Loucy (cell line): ENCODE measurements at regions not wholly inside any gene's neighbourhood (a gene's known extent, or its start where the extent isn't known, plus 50 kb on each side); places are given as distances from the start of the nearest gene placed in this dataset.
"Not testable (repeated sequence)": the region's sequence is repeated elsewhere in the genome, so short reads cannot be mapped to it uniquely, and the experiment has no call there.

Source experiments
- H2AFZ ChIP-seq: fragments of 200-600 bp; sonication (generic); 2 replicates; pipeline ENCODE4 v1.6.0; 2016; ENCODE audit warnings: antibody characterized with exemption, mild to moderate bottlenecking, low read length, moderate library complexity
- H3F3A ChIP-seq: fragments of 200-600 bp; 2 replicates; pipeline ENCODE4 v1.6.0; 2016; ENCODE audit warnings: antibody characterized with exemption, low read depth, mild to moderate bottlenecking
- H3K27me3 ChIP-seq: fragments of 200-600 bp; sonication (generic); 2 replicates; pipeline ENCODE4 v1.6.1; 2014; ENCODE audit warnings: low read length, mild to moderate bottlenecking; ENCODE audit not compliant: insufficient read depth, poor library complexity, severe bottlenecking
- H3K36me3 ChIP-seq: fragments of 200-600 bp; sonication (generic); 2 replicates; pipeline ENCODE4 v1.6.1; 2016; ENCODE audit warnings: low read length; ENCODE audit not compliant: insufficient read depth
- H3K4me1 ChIP-seq: fragments of 200-600 bp; sonication (generic); 2 replicates; pipeline ENCODE4 v1.5.1; 2014; ENCODE audit warnings: low read length, mild to moderate bottlenecking; ENCODE audit not compliant: insufficient read depth, poor library complexity, severe bottlenecking
- H3K4me2 ChIP-seq: fragments of 200-600 bp; sonication (generic); 2 replicates; pipeline ENCODE4 v1.6.0; 2014; ENCODE audit warnings: antibody characterized with exemption, low read length, low read depth, mild to moderate bottlenecking; ENCODE audit not compliant: poor library complexity, severe bottlenecking
- H3K4me3 ChIP-seq: fragments of 200-600 bp; sonication (generic); 2 replicates; pipeline ENCODE4 v1.5.1; 2014; ENCODE audit warnings: low read length, mild to moderate bottlenecking, mixed read lengths; ENCODE audit not compliant: poor library complexity, severe bottlenecking
- H3K79me2 ChIP-seq: fragments of 200-600 bp; sonication (generic); 2 replicates; pipeline ENCODE4 v1.6.1; 2014; ENCODE audit warnings: low read length; ENCODE audit not compliant: insufficient read depth
- H3K9ac ChIP-seq: fragments of 200-600 bp; sonication (generic); 2 replicates; pipeline ENCODE4 v1.6.0; 2014; ENCODE audit warnings: mild to moderate bottlenecking, low read depth, low read length, moderate library complexity; ENCODE audit not compliant: poor library complexity, severe bottlenecking
- H3K9me2 ChIP-seq: fragments of 200-600 bp; sonication (generic); replicated peaks from 2 replicates; pipeline ENCODE4 v1.6.1; 2016; ENCODE audit warnings: low read depth, low read length, mixed read lengths
- H3K9me3 ChIP-seq: fragments of 200-600 bp; sonication (generic); 2 replicates; pipeline ENCODE4 v1.6.1; 2014; ENCODE audit warnings: mild to moderate bottlenecking, antibody characterized with exemption, low read length, low read depth; ENCODE audit not compliant: insufficient read depth
- H4K20me1 ChIP-seq: fragments of 200-600 bp; sonication (generic); 2 replicates; pipeline ENCODE4 v1.6.0; 2014; ENCODE audit warnings: antibody characterized with exemption, low read length, mild to moderate bottlenecking; ENCODE audit not compliant: insufficient read depth, poor library complexity, severe bottlenecking
- EZH2phosphoT487 ChIP-seq: fragments of 200-600 bp; IDR thresholded peaks from 2 replicates; pipeline ENCODE4 v1.6.1; 2018; ENCODE audit warnings: antibody characterized with exemption, mild to moderate bottlenecking, moderate library complexity, borderline replicate concordance
- TF ChIP-seq, protein P1 (sequence below): fragments of 200-600 bp; sonication (generic); conservative IDR thresholded peaks from 2 replicates; pipeline ENCODE4 v1.5.1; 2014; ENCODE audit warnings: mild to moderate bottlenecking, antibody characterized with exemption, low read length

DNA sequence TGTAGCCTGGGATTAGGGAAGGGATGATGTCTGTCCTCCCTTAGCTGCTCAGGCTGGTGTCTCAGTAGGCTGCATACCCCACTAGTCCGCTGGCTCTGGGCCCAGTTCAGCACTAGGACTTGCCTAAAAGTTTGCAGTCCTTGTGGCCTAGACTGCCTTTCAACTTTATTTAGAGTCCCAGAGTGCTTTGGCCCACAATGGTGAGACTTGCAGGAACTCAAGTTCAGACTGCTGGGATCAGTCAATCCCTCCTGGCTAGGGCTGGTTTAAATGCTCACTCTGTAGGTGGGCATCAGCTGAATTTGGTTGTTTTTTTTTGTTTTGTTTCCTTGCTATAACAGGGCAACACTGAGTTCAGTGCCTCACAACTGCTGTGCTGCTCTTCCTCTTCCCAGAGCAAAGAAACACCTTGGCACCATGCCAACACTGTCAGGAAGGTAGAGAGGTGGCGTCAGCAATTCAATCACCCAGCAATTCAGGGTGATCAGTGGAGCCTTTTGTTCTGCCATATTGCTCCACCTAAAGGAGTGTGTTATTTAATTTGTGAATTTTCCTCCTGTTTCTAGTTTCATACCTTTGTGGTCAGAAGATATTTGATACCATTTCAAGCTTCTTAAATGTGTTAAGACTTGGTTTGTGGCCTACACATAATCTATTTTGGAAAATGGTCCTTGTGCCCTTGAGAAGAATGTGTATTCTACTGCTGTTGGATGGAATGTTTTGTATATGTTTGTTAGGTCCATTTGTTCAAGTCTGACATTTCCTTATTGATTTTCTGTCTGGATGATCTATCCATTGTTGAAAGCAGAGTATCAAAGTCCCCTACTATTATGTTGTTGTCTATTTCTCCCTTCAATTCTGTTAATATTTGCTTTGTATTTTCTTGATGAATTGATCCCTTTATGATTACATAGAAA is 284.0 kb upstream of the PMFBP1 start:
- no peaks in the 10 kb centered on the region for H3K27me3 ChIP-seq
- no peaks in the 10 kb centered on the region for H3K9me2 ChIP-seq
- H3K9me3 ChIP-seq: peaks cover 8% of the 10 kb centered on the region; the same call in 1 of the 2 replicates
- H2AFZ ChIP-seq: no peak overlapping the region
- no peaks in the 10 kb centered on the region for H3K79me2 ChIP-seq
- H3K36me3 ChIP-seq: no peaks in the 10 kb centered on the region
- H3K4me1 ChIP-seq: no peaks in the 10 kb centered on the region
- no peak overlapping the region for H3K9ac ChIP-seq
- TF ChIP-seq, protein P1, sequence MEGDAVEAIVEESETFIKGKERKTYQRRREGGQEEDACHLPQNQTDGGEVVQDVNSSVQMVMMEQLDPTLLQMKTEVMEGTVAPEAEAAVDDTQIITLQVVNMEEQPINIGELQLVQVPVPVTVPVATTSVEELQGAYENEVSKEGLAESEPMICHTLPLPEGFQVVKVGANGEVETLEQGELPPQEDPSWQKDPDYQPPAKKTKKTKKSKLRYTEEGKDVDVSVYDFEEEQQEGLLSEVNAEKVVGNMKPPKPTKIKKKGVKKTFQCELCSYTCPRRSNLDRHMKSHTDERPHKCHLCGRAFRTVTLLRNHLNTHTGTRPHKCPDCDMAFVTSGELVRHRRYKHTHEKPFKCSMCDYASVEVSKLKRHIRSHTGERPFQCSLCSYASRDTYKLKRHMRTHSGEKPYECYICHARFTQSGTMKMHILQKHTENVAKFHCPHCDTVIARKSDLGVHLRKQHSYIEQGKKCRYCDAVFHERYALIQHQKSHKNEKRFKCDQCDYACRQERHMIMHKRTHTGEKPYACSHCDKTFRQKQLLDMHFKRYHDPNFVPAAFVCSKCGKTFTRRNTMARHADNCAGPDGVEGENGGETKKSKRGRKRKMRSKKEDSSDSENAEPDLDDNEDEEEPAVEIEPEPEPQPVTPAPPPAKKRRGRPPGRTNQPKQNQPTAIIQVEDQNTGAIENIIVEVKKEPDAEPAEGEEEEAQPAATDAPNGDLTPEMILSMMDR: no peak
- no peak for TF ChIP-seq EZH2phosphoT487
- no peak overlapping the region for H3K4me3 ChIP-seq
- H3K4me2 ChIP-seq: no peak overlapping the region
- no peaks in the 10 kb centered on the region for H4K20me1 ChIP-seq
- no peaks in the 10 kb centered on the region for H3F3A ChIP-seq

DNA sequence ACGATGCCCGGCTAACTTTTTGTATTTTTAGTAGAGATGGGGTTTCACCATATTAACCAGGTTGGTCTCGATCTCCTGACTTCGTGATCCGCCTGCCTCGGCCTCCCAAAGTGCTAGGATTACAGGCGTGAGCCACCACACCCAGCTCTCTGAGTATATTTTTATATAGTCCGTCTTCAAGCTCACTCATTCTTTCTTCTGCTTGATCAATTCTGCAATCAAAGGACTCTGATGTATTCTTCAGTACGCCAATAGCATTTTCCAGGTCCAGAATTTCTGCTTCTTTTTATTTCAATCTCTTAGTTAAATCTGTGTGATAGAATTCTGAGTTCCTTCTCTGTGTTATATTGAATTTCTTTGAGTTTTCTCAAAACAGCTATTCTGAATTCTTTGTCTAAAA is 281.9 kb upstream of the PMFBP1 start:
- not testable (repeated sequence) for H3K9me3 ChIP-seq, H3K4me1 ChIP-seq, H3K79me2 ChIP-seq

GRCh38 chr16:72444696-72445095 is 272.7 kb upstream of the PMFBP1 start:
- H3K9me2 ChIP-seq: no peaks in the 10 kb centered on the region
- H3K4me3 ChIP-seq: no peak overlapping the region
- H3K9ac ChIP-seq: no peak overlapping the region
- peaks cover 3% of the 10 kb centered on the region; the same call in 1 of the 2 replicates for H3K9me3 ChIP-seq
- H3F3A ChIP-seq: no peaks in the 10 kb centered on the region
- no peaks in the 10 kb centered on the region for H3K27me3 ChIP-seq
- no peaks in the 10 kb centered on the region for H3K4me1 ChIP-seq
- H3K79me2 ChIP-seq: no peaks in the 10 kb centered on the region
- no peaks in the 10 kb centered on the region for H3K36me3 ChIP-seq
- H3K4me2 ChIP-seq: no peak overlapping the region
- no peak overlapping the region for H2AFZ ChIP-seq
- TF ChIP-seq EZH2phosphoT487: no peak
- TF ChIP-seq, protein P1: no peak
- H4K20me1 ChIP-seq: no peaks in the 10 kb centered on the region

More for the DNA sequence above, 281.9 kb upstream of the PMFBP1 start:
- H3K4me2 ChIP-seq, H3F3A ChIP-seq, H3K9ac ChIP-seq, H4K20me1 ChIP-seq, H3K9me2 ChIP-seq, H3K27me3 ChIP-seq, H3K4me3 ChIP-seq, H2AFZ ChIP-seq, H3K36me3 ChIP-seq: not testable (repeated sequence)

GRCh38 chr16:72443809-72444208 is 271.9 kb upstream of the PMFBP1 start:
- H3K4me3 ChIP-seq: no peak overlapping the region
- TF ChIP-seq, protein P1: no peak
- TF ChIP-seq EZH2phosphoT487: no peak
- H3K9me3 ChIP-seq: peaks cover 3% of the 10 kb centered on the region; the same call in 1 of the 2 replicates
- H4K20me1 ChIP-seq: no peaks in the 10 kb centered on the region
- H3K4me1 ChIP-seq: no peaks in the 10 kb centered on the region
- H3K9me2 ChIP-seq: no peaks in the 10 kb centered on the region
- no peak overlapping the region for H3K9ac ChIP-seq
- no peaks in the 10 kb centered on the region for H3F3A ChIP-seq
- no peaks in the 10 kb centered on the region for H3K36me3 ChIP-seq
- no peak overlapping the region for H2AFZ ChIP-seq
- no peak overlapping the region for H3K4me2 ChIP-seq
- H3K27me3 ChIP-seq: no peaks in the 10 kb centered on the region
- no peaks in the 10 kb centered on the region for H3K79me2 ChIP-seq
